K562 (cell line): ENCODE measurements at regions not wholly inside any gene's neighbourhood (a gene's known extent, or its start where the extent isn't known, plus 50 kb on each side); places are given as distances from the start of the nearest gene placed in this dataset.

Source experiments
- ATAC-seq: fragments of 200-7000 bp; cut with Tn5 transposase; 3 replicates; pipeline ENCODE4 v1.9.1; 2020; ENCODE audit warnings: moderate library complexity
- BruUV-seq: library from RNA; stranded (reverse); fragments of 400-500 nt; replicated peaks from 2 replicates; lab custom pipeline; 2021; lab: Mats Ljungman, UMichigan
- CTCF ChIA-PET: fragments of 300-600 bp; formaldehyde crosslinking; extraction: SDS; loops from one replicate; lab custom pipeline; 2021; ENCODE audit warnings: low intra/inter-chr PET ratio; lab: Yijun Ruan, JAX
- POLR2A ChIA-PET: fragments of 300-600, 350-650 bp; sonication (Branson Sonifier 250); formaldehyde crosslinking; extraction: SDS; loops from one replicate; lab custom pipeline; 2021; ENCODE audit warnings: antibody characterized with exemption, inconsistent platforms; lab: Yijun Ruan, JAX
- DNase-seq, 4 experiments: peaks; one replicate each; pipeline versions ENCODE4 v3.0.0 to v3.0.0-alpha.2; 2011 to 2018; ENCODE audit warnings: low spot score in 3 of 4, mixed read lengths in 3 of 4; ENCODE audit errors: extremely low read depth in 1 of 4
- FAIRE-seq: peaks from 2 replicates; lab custom pipeline; 2011; peaks lifted over from hg19 to GRCh38; lab: Jason Lieb, UNC
- H2AFZ ChIP-seq: 2 replicates; pipeline ENCODE4 v1.6.0; 2011; ENCODE audit warnings: low read depth, low read length, control low read depth, inconsistent platforms
- H3K27ac ChIP-seq: fragments of 200-600 bp; 3 replicates; pipeline ENCODE4 v1.8.0; 2011; ENCODE audit warnings: low read depth, mild to moderate bottlenecking, control low read depth, inconsistent platforms, low read length, moderate library complexity, mixed read lengths; ENCODE audit errors: extremely low read depth
- H3K27me3 ChIP-seq, 2 experiments: fragments of 300-600 bp in 1 of 2; 2 replicates in 1 of 2; 3 replicates in 1 of 2; pipeline versions ENCODE4 v1.6.0 to v1.8.0; 2011; ENCODE audit warnings: inconsistent platforms in 2 of 2, low read length in 2 of 2, mild to moderate bottlenecking in 1 of 2, mixed read lengths in 1 of 2, moderate library complexity in 1 of 2; ENCODE audit not compliant: control insufficient read depth in 2 of 2, insufficient read depth in 2 of 2
- H3K36me3 ChIP-seq: fragments of 300-600 bp; 3 replicates; pipeline ENCODE4 v1.8.0; 2011; ENCODE audit warnings: mild to moderate bottlenecking, low read length, inconsistent platforms; ENCODE audit not compliant: control insufficient read depth, insufficient read depth
- H3K4me1 ChIP-seq, 2 experiments: fragments of 200-600 bp in 1 of 2; replicated peaks in 1 of 2; 2 replicates in 1 of 2; 3 replicates in 1 of 2; pipeline versions ENCODE4 v1.5.1 to v1.8.0; 2011; ENCODE audit warnings: inconsistent platforms in 2 of 2, low read length in 2 of 2, mild to moderate bottlenecking in 1 of 2, mixed read lengths in 1 of 2, moderate library complexity in 1 of 2; ENCODE audit not compliant: control insufficient read depth in 2 of 2, insufficient read depth in 2 of 2
- H3K4me2 ChIP-seq: 2 replicates; pipeline ENCODE4 v1.6.1; 2011; ENCODE audit warnings: low read length, control low read depth, inconsistent platforms, mixed read lengths; ENCODE audit not compliant: insufficient read depth
- H3K4me3 ChIP-seq: fragments of 200-600 bp; sonication (generic), shearing (Covaris generic); 2 replicates; pipeline ENCODE4 v1.5.1; 2016; ENCODE audit warnings: control low read depth, inconsistent platforms
- H3K79me2 ChIP-seq: fragments of 200-600 bp; 3 replicates; pipeline ENCODE4 v1.8.0; 2011; ENCODE audit warnings: low read length, inconsistent platforms; ENCODE audit not compliant: control insufficient read depth, insufficient read depth
- H3K9ac ChIP-seq, 2 experiments: 2 replicates each; pipeline versions ENCODE4 v1.6.0 to v1.6.1; 2011; ENCODE audit warnings: low read depth in 2 of 2, low read length in 2 of 2, control low read depth in 1 of 2, inconsistent platforms in 1 of 2, mild to moderate bottlenecking in 1 of 2, mixed read lengths in 1 of 2; ENCODE audit not compliant: insufficient read depth in 1 of 2
- H3K9me1 ChIP-seq: one replicate; pipeline ENCODE4 v1.6.0; 2011; ENCODE audit warnings: inconsistent platforms, mild to moderate bottlenecking, low read length, moderate library complexity; ENCODE audit not compliant: control insufficient read depth, insufficient read depth
- H3K9me3 ChIP-seq: replicated peaks from 2 replicates; pipeline ENCODE4 v1.5.1; 2011; ENCODE audit warnings: low read depth, low read length, inconsistent platforms; ENCODE audit not compliant: control insufficient read depth, insufficient read depth
- H4K20me1 ChIP-seq: replicated peaks from 2 replicates; pipeline ENCODE4 v1.6.1; 2011; ENCODE audit warnings: low read length, inconsistent platforms, mixed read lengths; ENCODE audit not compliant: control insufficient read depth, insufficient read depth
- ADNP ChIP-seq: fragments of 200-800 bp; sonication (Bioruptor generic); IDR thresholded peaks from 2 replicates; pipeline ENCODE4 v1.6.1; 2016; ENCODE audit warnings: missing genetic modification characterization, missing compliant biosample characterization
- KAT8 ChIP-seq: fragments of 450-650 bp; IDR thresholded peaks from 2 replicates; pipeline ENCODE4 v1.6.1; 2016; ENCODE audit warnings: low read depth, mild to moderate bottlenecking
- MEIS2 ChIP-seq: fragments of 450-650 bp; IDR thresholded peaks from 2 replicates; pipeline ENCODE4 v1.6.1; 2014; ENCODE audit warnings: mild to moderate bottlenecking; ENCODE audit not compliant: partially characterized antibody
- NBN ChIP-seq: fragments of 450-650 bp; IDR thresholded peaks from 2 replicates; pipeline ENCODE4 v1.6.1; 2016; ENCODE audit warnings: low read depth, mild to moderate bottlenecking
- NR2F6 ChIP-seq: fragments of 450-650 bp; formaldehyde crosslinking; IDR thresholded peaks from 2 replicates; pipeline ENCODE4 v1.4.0; 2020; ENCODE audit warnings: mild to moderate bottlenecking
- POLR2AphosphoS2 ChIP-seq: IDR thresholded peaks from 2 replicates; pipeline ENCODE4 v1.6.1; 2012; ENCODE audit warnings: low read length, improper control_type of control experiment
- PURB ChIP-seq: sonication (generic); formaldehyde crosslinking; IDR thresholded peaks from 2 replicates; pipeline ENCODE4 v1.9.0; 2021; ENCODE audit warnings: low read depth, mild to moderate bottlenecking, missing genetic modification reagents
- SIN3B ChIP-seq: fragments of 450-650 bp; IDR thresholded peaks from 2 replicates; pipeline ENCODE4 v1.6.1; 2017; ENCODE audit warnings: low read depth, mild to moderate bottlenecking, moderate library complexity
- SNRNP70 ChIP-seq: fragments of 200-400 bp; formaldehyde crosslinking; optimal IDR thresholded peaks from 2 replicates; pipeline ENCODE3; 2017; ENCODE audit warnings: low read depth, low read length
- ZKSCAN8 ChIP-seq: fragments of 200-800 bp; sonication (Bioruptor generic); IDR thresholded peaks from 2 replicates; pipeline ENCODE4 v1.6.1; 2016; ENCODE audit warnings: missing genetic modification characterization, missing compliant biosample characterization
- ZNF324 ChIP-seq: fragments of 250-450 bp; sonication (Bioruptor Pico); IDR thresholded peaks from 2 replicates; pipeline ENCODE4 v1.4.0; 2020; ENCODE audit warnings: mild to moderate bottlenecking
- ZNF347 ChIP-seq: fragments of 450-650 bp; formaldehyde crosslinking; IDR thresholded peaks from 2 replicates; pipeline ENCODE4 v1.4.0; 2020; ENCODE audit warnings: low read depth, mild to moderate bottlenecking, moderate library complexity
- ZNF507 ChIP-seq: conservative IDR thresholded peaks from 2 replicates; pipeline ENCODE4 v1.6.1; 2017; ENCODE audit warnings: missing genetic modification characterization, missing compliant biosample characterization
- ZNF695 ChIP-seq: fragments of 450-650 bp; formaldehyde crosslinking; IDR thresholded peaks from 2 replicates; pipeline ENCODE4 v1.4.0; 2020; ENCODE audit warnings: mild to moderate bottlenecking, moderate library complexity
- ZNF75A ChIP-seq: fragments of 450-650 bp; formaldehyde crosslinking; IDR thresholded peaks from 2 replicates; pipeline ENCODE4 v1.4.0; 2020; ENCODE audit warnings: mild to moderate bottlenecking
- WGBS: fragments of 100-300 bp; shearing (Covaris generic); methylation state at CpG from one replicate; pipeline ENCODE4 v1.1.6; 2016; ENCODE audit warnings: low coverage, mixed read lengths; ENCODE audit not compliant: insufficient coverage; ENCODE audit errors: missing lambda C conversion rate; 5-methylcytosine and 5-hydroxymethylcytosine counted together
- in situ Hi-C: fragments of 300-500 bp; cut with MboI; formaldehyde crosslinking; loops from 4 replicates; pipeline ENCODE4 v1.15.0; 2018; ENCODE audit warnings: inconsistent platforms, mixed read lengths
- intact Hi-C: fragments of 100-400 bp; cut with micrococcal nuclease; formaldehyde crosslinking; loops from 2 replicates; pipeline ENCODE4 v1.14.2; 2022
- TF ChIP-seq, protein P1 (sequence below): sonication (generic); formaldehyde crosslinking; IDR thresholded peaks from 2 replicates; pipeline ENCODE4 v1.8.0; 2022; ENCODE audit warnings: mild to moderate bottlenecking, missing genetic modification reagents

- TF ChIP-seq ZNF75A (CRISPR knock-in tag) (no peak), ZKSCAN8 (CRISPR knock-in tag) (no peak), POLR2AphosphoS2 (no peak), KAT8 (no peak), NBN (no peak), NR2F6 (CRISPR knock-in tag) (no peak), ZNF347 (CRISPR knock-in tag) (no peak), ZNF324 (CRISPR knock-in tag) (no peak), PURB (CRISPR knock-in tag) (no peak), ZNF507 (no peak), ZNF695 (no peak), ADNP (tag) (no peak), SNRNP70 (no peak), MEIS2 (no peak), SIN3B (no peak)
- TF ChIP-seq, protein P1, sequence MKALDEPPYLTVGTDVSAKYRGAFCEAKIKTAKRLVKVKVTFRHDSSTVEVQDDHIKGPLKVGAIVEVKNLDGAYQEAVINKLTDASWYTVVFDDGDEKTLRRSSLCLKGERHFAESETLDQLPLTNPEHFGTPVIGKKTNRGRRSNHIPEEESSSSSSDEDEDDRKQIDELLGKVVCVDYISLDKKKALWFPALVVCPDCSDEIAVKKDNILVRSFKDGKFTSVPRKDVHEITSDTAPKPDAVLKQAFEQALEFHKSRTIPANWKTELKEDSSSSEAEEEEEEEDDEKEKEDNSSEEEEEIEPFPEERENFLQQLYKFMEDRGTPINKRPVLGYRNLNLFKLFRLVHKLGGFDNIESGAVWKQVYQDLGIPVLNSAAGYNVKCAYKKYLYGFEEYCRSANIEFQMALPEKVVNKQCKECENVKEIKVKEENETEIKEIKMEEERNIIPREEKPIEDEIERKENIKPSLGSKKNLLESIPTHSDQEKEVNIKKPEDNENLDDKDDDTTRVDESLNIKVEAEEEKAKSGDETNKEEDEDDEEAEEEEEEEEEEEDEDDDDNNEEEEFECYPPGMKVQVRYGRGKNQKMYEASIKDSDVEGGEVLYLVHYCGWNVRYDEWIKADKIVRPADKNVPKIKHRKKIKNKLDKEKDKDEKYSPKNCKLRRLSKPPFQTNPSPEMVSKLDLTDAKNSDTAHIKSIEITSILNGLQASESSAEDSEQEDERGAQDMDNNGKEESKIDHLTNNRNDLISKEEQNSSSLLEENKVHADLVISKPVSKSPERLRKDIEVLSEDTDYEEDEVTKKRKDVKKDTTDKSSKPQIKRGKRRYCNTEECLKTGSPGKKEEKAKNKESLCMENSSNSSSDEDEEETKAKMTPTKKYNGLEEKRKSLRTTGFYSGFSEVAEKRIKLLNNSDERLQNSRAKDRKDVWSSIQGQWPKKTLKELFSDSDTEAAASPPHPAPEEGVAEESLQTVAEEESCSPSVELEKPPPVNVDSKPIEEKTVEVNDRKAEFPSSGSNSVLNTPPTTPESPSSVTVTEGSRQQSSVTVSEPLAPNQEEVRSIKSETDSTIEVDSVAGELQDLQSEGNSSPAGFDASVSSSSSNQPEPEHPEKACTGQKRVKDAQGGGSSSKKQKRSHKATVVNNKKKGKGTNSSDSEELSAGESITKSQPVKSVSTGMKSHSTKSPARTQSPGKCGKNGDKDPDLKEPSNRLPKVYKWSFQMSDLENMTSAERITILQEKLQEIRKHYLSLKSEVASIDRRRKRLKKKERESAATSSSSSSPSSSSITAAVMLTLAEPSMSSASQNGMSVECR (CRISPR knock-in tag) = no peak
- H3K9ac ChIP-seq = no peak overlapping the region
- intact Hi-C loops (no loop called here), in situ Hi-C loops (no loop called here)
- H3K4me2 ChIP-seq = no peak overlapping the region
- H3K4me3 ChIP-seq = no peak overlapping the region
- ATAC-seq (no peak), DNase-seq (no peak), FAIRE-seq (no peak)
- BruUV-seq = no TSS peak
- no peaks in the 10 kb centered on the region for H3K9me1 ChIP-seq
- no peaks in the 10 kb centered on the region for H3K79me2 ChIP-seq
- no peaks in the 10 kb centered on the region for H3K36me3 ChIP-seq
- no peaks in the 10 kb centered on the region for H4K20me1 ChIP-seq
- no peak overlapping the region for H3K27ac ChIP-seq
- ChIA-PET CTCF (no interaction called here), POLR2A (interaction anchor here (0.7 kb wide), 1 partner anchor 20 kb away, joined by 4 read pairs; no protein-coding TSS in a partner anchor)
- no peaks in the 10 kb centered on the region for H3K27me3 ChIP-seq
- H3K9me3 ChIP-seq = no peaks in the 10 kb centered on the region
- WGBS = 53% methylated on average over 7 of the region's 7 CpGs
- H3K4me1 ChIP-seq = no peaks in the 10 kb centered on the region; a peak in 1 of 5 replicates
- no peak overlapping the region for H2AFZ ChIP-seq
Observed at GRCh38 chr14:76941544-76941943, 87.0 kb downstream of the IRF2BPL start.
